ENCODE measurements at regions not wholly inside any gene's neighbourhood (a gene's known extent, or its start where the extent isn't known, plus 50 kb on each side); places are given as distances from the start of the nearest gene placed in this dataset.

DNA sequence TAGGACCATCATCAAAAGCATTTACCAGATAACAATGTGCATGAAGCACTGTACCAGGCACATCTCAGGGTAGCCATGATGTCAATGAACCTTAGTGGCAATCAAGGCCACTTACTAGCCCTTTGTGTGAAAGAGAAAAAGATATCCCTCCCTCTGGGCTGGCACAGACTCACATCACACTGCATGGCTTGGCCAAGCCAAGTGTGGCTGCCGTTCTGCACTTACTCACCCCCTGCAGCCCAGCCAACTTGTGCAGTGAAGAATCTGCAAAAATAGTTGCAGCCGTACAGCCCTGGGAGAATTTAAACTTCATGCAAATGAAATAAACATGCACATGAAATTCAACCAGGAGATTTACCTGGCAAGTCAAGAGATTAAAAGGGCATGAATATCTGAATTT is 333.5 kb downstream of the DEPDC1B start:
- no peak overlapping the region for H3K4me3 ChIP-seq (ENCODE audit: insufficient read depth, low read depth, low read length)
- H3K36me3 ChIP-seq (ENCODE audit: insufficient read depth, low read length): no peaks in the 10 kb centered on the region
- Mint-ChIP-seq H3K36me3 (ENCODE audit: low read depth, unreplicated experiment) (peaks cover 1% of the 10 kb centered on the region), H3K4me1 (ENCODE audit: low read depth, unreplicated experiment) (peaks cover 9% of the 10 kb centered on the region), H3K27me3 (ENCODE audit: low read depth, unreplicated experiment) (no peaks in the 10 kb centered on the region), H3K9me3 (ENCODE audit: unreplicated experiment) (peaks cover 5% of the 10 kb centered on the region), H3K27ac (ENCODE audit: unreplicated experiment) (no peak overlapping the region), H3K4me3 (ENCODE audit: unreplicated experiment) (no peak overlapping the region)
- no peaks in the 10 kb centered on the region for H3K27me3 ChIP-seq (ENCODE audit: insufficient read depth, low read length)
- DNase-seq (ENCODE audit: low read depth) (peak; percentile 3), FAIRE-seq (no peak)
- no peak overlapping the region for H2AFZ ChIP-seq (ENCODE audit: low read depth, low read length)
- H3K4me1 ChIP-seq (ENCODE audit: insufficient read depth, low read length): no peaks in the 10 kb centered on the region
- H3K27ac ChIP-seq (ENCODE audit: low read depth, low read length): no peak overlapping the region
- no peak for TF ChIP-seq EZH2 (IDR thresholded peaks at IDR 0.05; ENCODE audit: insufficient read depth, low read length)
- no peak for TF ChIP-seq CTCF (IDR thresholded peaks at IDR 0.05; ENCODE audit: insufficient read depth, low read depth, low read length)
- no peaks in the 10 kb centered on the region for H3K9me3 ChIP-seq (ENCODE audit: insufficient read depth, low read depth, low read length)
- H3K79me2 ChIP-seq (ENCODE audit: insufficient read depth, low read length): no peaks in the 10 kb centered on the region
- no peak overlapping the region for H3K9ac ChIP-seq (ENCODE audit: low read length)
- H4K20me1 ChIP-seq (ENCODE audit: insufficient read depth, low read length): no peaks in the 10 kb centered on the region
- H3K4me2 ChIP-seq (ENCODE audit: low read length): no peak overlapping the region

- H3K27me3 ChIP-seq (ENCODE audit: insufficient read depth, low read length): no peaks in the 10 kb centered on the region
- no peak for FAIRE-seq
- Mint-ChIP-seq H3K9me3 (ENCODE audit: unreplicated experiment) (peaks cover 5% of the 10 kb centered on the region), H3K4me1 (ENCODE audit: low read depth, unreplicated experiment) (peaks cover 15% of the 10 kb centered on the region), H3K27ac (ENCODE audit: unreplicated experiment) (no peak overlapping the region), H3K27me3 (ENCODE audit: low read depth, unreplicated experiment) (no peaks in the 10 kb centered on the region), H3K4me3 (ENCODE audit: unreplicated experiment) (no peak overlapping the region), H3K36me3 (ENCODE audit: low read depth, unreplicated experiment) (peaks cover 1% of the 10 kb centered on the region)
- no peaks in the 10 kb centered on the region for H3K36me3 ChIP-seq (ENCODE audit: insufficient read depth, low read length)
- no peaks in the 10 kb centered on the region for H3K9me3 ChIP-seq (ENCODE audit: insufficient read depth, low read depth, low read length)
- H3K4me1 ChIP-seq (ENCODE audit: insufficient read depth, low read length): no peaks in the 10 kb centered on the region
- H3K79me2 ChIP-seq (ENCODE audit: insufficient read depth, low read length): no peaks in the 10 kb centered on the region
- no peak overlapping the region for H3K9ac ChIP-seq (ENCODE audit: low read length)
- no peak for DNase-seq (ENCODE audit: low read depth)
- no peaks in the 10 kb centered on the region for H4K20me1 ChIP-seq (ENCODE audit: insufficient read depth, low read length)
- no peak overlapping the region for H3K4me3 ChIP-seq (ENCODE audit: insufficient read depth, low read depth, low read length)
- H3K4me2 ChIP-seq (ENCODE audit: low read length): no peak overlapping the region
- no peak overlapping the region for H3K27ac ChIP-seq (ENCODE audit: low read depth, low read length)
- H2AFZ ChIP-seq (ENCODE audit: low read depth, low read length): no peak overlapping the region
- TF ChIP-seq CTCF (IDR thresholded peaks at IDR 0.05; ENCODE audit: insufficient read depth, low read depth, low read length) (no peak), EZH2 (IDR thresholded peaks at IDR 0.05; ENCODE audit: insufficient read depth, low read length) (no peak)
Measured at GRCh38 chr5:60365001-60365400, 335.0 kb downstream of the DEPDC1B start.

DNA sequence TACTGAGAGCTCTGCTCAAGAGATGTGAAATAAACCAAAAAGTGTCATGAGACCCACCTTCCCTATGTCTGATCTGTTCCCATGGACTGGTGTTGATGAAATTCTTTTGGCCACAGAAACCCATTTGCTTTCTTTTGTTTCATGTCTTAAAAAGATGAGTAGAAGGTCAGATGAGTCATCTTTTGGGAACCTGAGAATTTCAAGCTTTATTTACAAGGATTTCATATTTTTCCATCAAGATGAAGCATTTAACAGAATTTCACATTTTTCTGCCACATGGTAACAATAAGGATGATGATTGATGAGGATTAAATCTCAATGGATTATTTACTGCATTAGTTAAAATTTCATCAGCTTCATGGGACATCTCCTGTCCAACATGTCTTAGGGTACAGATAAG is 337.8 kb downstream of the DEPDC1B start:
- FAIRE-seq: no peak

More for the DNA sequence above, 337.8 kb downstream of the DEPDC1B start:
- Histone ChIP-seq H3K36me3 (ENCODE audit: insufficient read depth, low read length) (no peaks in the 10 kb centered on the region), H3K9ac (ENCODE audit: low read length) (no peak overlapping the region), H3K4me2 (ENCODE audit: low read length) (no peak overlapping the region), H3K27me3 (ENCODE audit: insufficient read depth, low read length) (no peaks in the 10 kb centered on the region), H3K4me3 (ENCODE audit: insufficient read depth, low read depth, low read length) (no peak overlapping the region), H3K9me3 (ENCODE audit: insufficient read depth, low read depth, low read length) (no peaks in the 10 kb centered on the region), H3K27ac (ENCODE audit: low read depth, low read length) (no peak overlapping the region), H3K4me1 (ENCODE audit: insufficient read depth, low read length) (no peaks in the 10 kb centered on the region), H3K79me2 (ENCODE audit: insufficient read depth, low read length) (no peaks in the 10 kb centered on the region), H4K20me1 (ENCODE audit: insufficient read depth, low read length) (no peaks in the 10 kb centered on the region), H2AFZ (ENCODE audit: low read depth, low read length) (no peak overlapping the region)
- peak; percentile 23 for DNase-seq (ENCODE audit: low read depth)
- no peak overlapping the region for H3K4me3 Mint-ChIP-seq (ENCODE audit: unreplicated experiment)
- H3K27me3 Mint-ChIP-seq (ENCODE audit: low read depth, unreplicated experiment): no peaks in the 10 kb centered on the region
- no peaks in the 10 kb centered on the region for H3K36me3 Mint-ChIP-seq (ENCODE audit: low read depth, unreplicated experiment)
- H3K9me3 Mint-ChIP-seq (ENCODE audit: unreplicated experiment): no peaks in the 10 kb centered on the region
- TF ChIP-seq EZH2 (IDR thresholded peaks at IDR 0.05; ENCODE audit: insufficient read depth, low read length): no peak
- TF ChIP-seq CTCF (IDR thresholded peaks at IDR 0.05; ENCODE audit: insufficient read depth, low read depth, low read length): no peak
- no peak overlapping the region for H3K27ac Mint-ChIP-seq (ENCODE audit: unreplicated experiment)
- peaks cover 16% of the 10 kb centered on the region for H3K4me1 Mint-ChIP-seq (ENCODE audit: low read depth, unreplicated experiment)
